Skeletal muscle tissue (tissue), 3 donors: ENCODE measurements at regions not wholly inside any gene's neighbourhood (a gene's known extent, or its start where the extent isn't known, plus 50 kb on each side); places are given as distances from the start of the nearest gene placed in this dataset.

Experiments used
- H3K27ac ChIP-seq: one replicate; pipeline ENCODE4 v1.7.0; 2013; ENCODE audit warnings: mild to moderate bottlenecking, low read depth, low read length, inconsistent platforms
- H3K27me3 ChIP-seq, 3 donors: one replicate each; pipeline ENCODE4 v1.7.0; 2013; ENCODE audit warnings: low read length in 3 of 3; ENCODE audit not compliant: control insufficient read depth in 3 of 3, insufficient read depth in 3 of 3
- H3K36me3 ChIP-seq, 3 donors: one replicate each; pipeline ENCODE4 v1.7.0; 2013; ENCODE audit warnings: low read length in 3 of 3; ENCODE audit not compliant: control insufficient read depth in 3 of 3, insufficient read depth in 3 of 3
- H3K4me1 ChIP-seq, 3 donors: one replicate each; pipeline ENCODE4 v1.7.0; 2013; ENCODE audit warnings: low read length in 3 of 3, mild to moderate bottlenecking in 3 of 3; ENCODE audit not compliant: control insufficient read depth in 3 of 3, insufficient read depth in 3 of 3
- H3K4me3 ChIP-seq, 3 donors: one replicate each; pipeline ENCODE4 v1.7.0; 2013; ENCODE audit warnings: low read length in 3 of 3
- H3K9ac ChIP-seq, 3 donors: one replicate each; pipeline ENCODE4 v1.7.0; 2013; ENCODE audit warnings: low read length in 3 of 3, mild to moderate bottlenecking in 3 of 3, moderate library complexity in 2 of 3, low read depth in 1 of 3
- H3K9me3 ChIP-seq, 3 donors: one replicate each; pipeline ENCODE4 v1.7.0; 2013; ENCODE audit warnings: low read length in 3 of 3; ENCODE audit not compliant: control insufficient read depth in 3 of 3
- donor health status: Osteomylitis.

DNA sequence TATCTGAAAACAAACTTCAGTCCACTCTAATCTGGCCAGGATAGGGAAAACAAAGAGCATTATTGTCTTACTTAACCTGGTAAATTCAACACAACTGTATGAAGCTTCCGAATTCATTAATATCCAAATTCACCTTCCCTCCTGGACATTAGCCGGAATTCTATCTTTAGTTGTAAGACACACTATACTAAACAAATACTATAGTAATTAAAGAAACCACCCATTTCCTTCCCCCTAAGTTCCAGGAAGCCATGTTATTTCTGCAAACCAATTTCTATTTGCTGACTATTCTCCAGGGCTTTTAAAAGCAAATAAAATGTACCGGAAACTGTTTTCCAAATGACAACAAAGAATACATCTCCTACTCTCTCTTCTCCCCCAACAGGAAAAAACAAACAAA is 122.7 kb upstream of the MDM1 start:
- Histone ChIP-seq H3K27ac (no peak overlapping the region), H3K4me1 (peaks cover 6 to 19% (median 16%) of the 10 kb centered on the region in 3 donors), H3K36me3 (no peaks in the 10 kb centered on the region), H3K27me3 (no peaks in the 10 kb centered on the region), H3K9ac (no peak overlapping the region), H3K9me3 (no peaks in the 10 kb centered on the region), H3K4me3 (no peak overlapping the region)

DNA sequence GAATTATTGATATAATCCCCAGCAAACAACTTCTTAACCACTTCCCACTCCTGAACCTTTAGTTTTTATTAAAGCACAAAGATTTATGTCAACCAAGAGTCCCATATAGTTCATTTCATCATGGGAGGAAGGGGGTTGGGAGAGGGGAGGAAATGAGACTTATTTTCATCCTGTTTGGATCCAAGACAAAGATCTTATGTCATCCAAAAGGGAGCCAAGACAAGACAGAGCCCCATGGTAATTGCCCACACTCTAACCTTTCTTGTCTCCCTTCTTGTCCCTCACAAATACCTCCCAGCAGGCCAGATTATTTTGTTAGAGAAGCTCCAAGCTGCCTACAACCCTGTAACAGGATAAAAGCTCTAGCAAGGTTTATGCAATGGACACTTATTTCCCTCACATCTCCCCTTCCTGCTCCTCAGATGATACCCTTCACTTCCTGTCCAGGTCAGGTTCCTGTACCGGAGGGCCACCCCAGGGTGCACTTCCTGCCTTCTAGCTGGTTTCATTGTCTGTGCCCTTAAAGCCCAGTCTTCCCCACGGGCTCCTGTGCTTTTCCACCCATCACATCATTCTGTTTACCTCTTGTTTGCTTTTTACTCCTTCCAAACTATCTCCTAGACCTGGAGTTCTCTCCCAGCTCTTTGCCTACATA is 123.7 kb upstream of the MDM1 start:
- H3K9ac ChIP-seq = no peak overlapping the region
- H3K9me3 ChIP-seq = no peaks in the 10 kb centered on the region
- no peaks in the 10 kb centered on the region for H3K36me3 ChIP-seq
- H3K27ac ChIP-seq = no peak overlapping the region
- peaks cover 6 to 15% (median 12%) of the 10 kb centered on the region in 3 donors for H3K4me1 ChIP-seq
- no peaks in the 10 kb centered on the region for H3K27me3 ChIP-seq
- no peak overlapping the region for H3K4me3 ChIP-seq

DNA sequence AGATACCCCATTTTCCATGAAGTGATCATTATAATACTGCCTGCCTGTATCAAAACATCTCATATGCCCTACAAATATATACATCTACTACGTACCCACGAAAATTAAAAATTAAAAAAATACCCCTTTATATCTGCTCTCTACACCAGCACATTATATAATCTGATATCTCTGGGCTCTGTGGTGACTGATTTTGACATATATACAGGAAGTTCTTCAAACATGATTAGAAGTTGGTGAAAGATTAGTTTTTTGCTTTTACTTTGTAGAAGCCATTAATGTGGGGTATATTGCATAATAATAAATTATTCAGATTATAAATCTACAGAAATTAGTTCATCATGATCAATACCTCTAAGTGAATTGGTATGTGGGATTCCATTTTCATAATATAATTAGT is 126.7 kb upstream of the MDM1 start:
- H3K36me3 ChIP-seq = no peaks in the 10 kb centered on the region
- no peaks in the 10 kb centered on the region for H3K9me3 ChIP-seq
- no peak overlapping the region for H3K9ac ChIP-seq
- no peaks in the 10 kb centered on the region for H3K27me3 ChIP-seq
- H3K4me3 ChIP-seq = no peak overlapping the region
- no peak overlapping the region for H3K27ac ChIP-seq
- H3K4me1 ChIP-seq = peaks cover 3 to 4% (median 4%) of the 10 kb centered on the region in 3 donors

DNA sequence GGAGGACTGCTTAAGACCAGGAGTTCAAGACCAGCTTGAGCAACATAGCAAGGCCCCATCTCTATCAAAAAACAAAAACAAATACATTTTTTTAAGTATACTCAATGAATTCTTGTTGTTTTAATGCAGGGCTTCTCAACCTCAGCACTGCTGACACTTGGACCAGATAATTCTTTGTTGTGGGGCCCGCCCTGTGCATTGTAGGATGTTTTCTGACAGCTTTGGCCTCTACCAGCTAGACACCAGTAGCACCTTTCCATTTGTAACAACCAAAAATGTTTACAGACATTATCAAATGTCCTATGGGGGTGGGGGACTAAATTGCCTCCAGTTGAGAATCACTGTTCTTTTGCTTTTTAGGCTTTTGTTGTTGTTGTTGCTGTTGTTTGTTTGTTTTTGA is 128.1 kb upstream of the MDM1 start:
- Histone ChIP-seq H3K9ac (no peak overlapping the region), H3K4me3 (no peak overlapping the region), H3K27me3 (no peaks in the 10 kb centered on the region), H3K36me3 (no peaks in the 10 kb centered on the region), H3K27ac (no peak overlapping the region), H3K4me1 (peaks cover 3 to 4% (median 4%) of the 10 kb centered on the region in 3 donors), H3K9me3 (no peaks in the 10 kb centered on the region)

DNA sequence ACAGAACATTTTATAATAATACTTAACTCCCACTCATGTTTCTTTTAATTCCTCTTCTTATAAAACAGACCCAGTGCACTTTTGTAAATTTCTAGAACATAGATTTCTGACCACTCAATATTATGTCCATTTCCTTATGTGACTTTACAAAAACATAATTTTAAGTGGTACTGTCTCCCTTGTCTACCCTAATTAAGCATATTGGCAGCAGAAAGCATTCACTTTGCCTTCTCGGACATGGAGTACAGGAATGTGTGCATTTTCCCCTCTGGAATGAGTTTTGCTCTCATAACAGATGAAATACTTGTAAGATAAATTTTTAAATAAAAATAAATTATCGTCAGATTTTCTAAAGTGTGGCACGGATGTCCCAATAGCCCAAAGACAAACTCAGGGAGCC is 129.5 kb upstream of the MDM1 start:
- Histone ChIP-seq H3K4me1 (no peaks in the 10 kb centered on the region), H3K36me3 (no peaks in the 10 kb centered on the region), H3K9ac (no peak overlapping the region), H3K27me3 (no peaks in the 10 kb centered on the region), H3K9me3 (no peaks in the 10 kb centered on the region), H3K27ac (no peak overlapping the region), H3K4me3 (no peak overlapping the region)

DNA sequence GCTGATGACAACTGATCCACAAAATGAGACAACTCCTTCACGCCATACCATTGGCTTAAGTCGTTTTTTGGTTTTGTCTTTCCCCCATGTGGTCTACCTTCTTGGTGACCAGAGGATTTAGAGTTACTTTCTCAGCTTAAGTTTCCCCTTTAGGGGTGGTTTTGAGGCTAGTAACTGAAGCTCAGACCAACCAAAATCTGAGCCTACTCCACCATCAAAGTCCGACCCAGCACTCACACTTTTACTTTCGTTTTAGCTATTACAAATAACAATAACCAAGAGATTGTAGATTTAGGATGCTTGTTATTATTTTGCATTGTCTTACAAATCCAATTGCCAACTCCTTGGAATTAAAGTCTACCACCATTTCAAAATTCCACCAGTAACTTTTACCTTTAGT is 130.6 kb upstream of the MDM1 start:
- Histone ChIP-seq H3K4me1 (no peaks in the 10 kb centered on the region), H3K9me3 (no peaks in the 10 kb centered on the region), H3K4me3 (no peak overlapping the region), H3K9ac (no peak overlapping the region), H3K27ac (no peak overlapping the region), H3K36me3 (no peaks in the 10 kb centered on the region), H3K27me3 (no peaks in the 10 kb centered on the region)

DNA sequence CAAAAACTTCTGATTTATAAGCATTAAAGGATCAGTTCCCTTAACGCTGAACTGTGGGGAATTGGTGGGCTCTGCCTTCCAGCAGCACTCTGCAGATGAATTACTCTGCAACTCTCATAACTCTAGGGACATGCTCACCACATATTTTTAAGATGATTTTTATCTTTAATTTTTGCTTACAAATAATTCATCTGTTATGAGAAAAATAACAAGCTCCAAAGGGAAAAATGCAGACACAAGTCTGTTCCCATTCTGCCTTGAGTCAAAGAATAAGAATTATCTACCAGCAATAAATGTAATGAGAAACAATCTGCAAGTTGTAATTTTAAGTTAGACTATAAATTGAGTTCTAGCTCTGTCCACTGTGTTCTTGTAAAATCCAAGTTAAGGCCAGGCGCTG is 133.1 kb upstream of the MDM1 start:
- H3K9ac ChIP-seq = no peak overlapping the region
- H3K27ac ChIP-seq = no peak overlapping the region
- no peaks in the 10 kb centered on the region for H3K36me3 ChIP-seq
- H3K4me3 ChIP-seq = no peak overlapping the region
- H3K9me3 ChIP-seq = no peaks in the 10 kb centered on the region
- H3K27me3 ChIP-seq = no peaks in the 10 kb centered on the region
- no peaks in the 10 kb centered on the region for H3K4me1 ChIP-seq

DNA sequence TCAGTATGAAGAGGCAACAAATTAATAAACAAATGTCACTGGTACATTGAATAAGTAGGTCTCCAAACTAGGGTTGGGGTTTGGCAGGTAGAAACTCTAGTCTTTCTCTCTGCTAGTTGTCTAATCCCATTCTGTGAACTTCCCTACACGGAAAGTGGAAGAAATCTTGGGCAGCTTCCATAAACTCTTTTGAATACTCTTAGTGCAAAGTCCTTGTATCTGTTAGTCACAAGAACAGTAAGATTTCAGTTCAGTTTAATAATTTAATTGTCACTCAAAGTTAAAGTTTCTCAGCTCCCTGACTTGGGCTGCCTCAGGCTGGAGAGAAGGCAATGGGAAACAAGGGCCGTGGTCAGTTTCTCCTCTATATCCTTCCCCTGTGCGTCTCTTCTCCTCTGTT is 135.4 kb upstream of the MDM1 start:
- no peaks in the 10 kb centered on the region for H3K27me3 ChIP-seq
- H3K4me3 ChIP-seq = no peak overlapping the region
- no peaks in the 10 kb centered on the region for H3K4me1 ChIP-seq
- H3K9me3 ChIP-seq = no peaks in the 10 kb centered on the region
- no peak overlapping the region for H3K27ac ChIP-seq
- no peak overlapping the region for H3K9ac ChIP-seq
- H3K36me3 ChIP-seq = no peaks in the 10 kb centered on the region

DNA sequence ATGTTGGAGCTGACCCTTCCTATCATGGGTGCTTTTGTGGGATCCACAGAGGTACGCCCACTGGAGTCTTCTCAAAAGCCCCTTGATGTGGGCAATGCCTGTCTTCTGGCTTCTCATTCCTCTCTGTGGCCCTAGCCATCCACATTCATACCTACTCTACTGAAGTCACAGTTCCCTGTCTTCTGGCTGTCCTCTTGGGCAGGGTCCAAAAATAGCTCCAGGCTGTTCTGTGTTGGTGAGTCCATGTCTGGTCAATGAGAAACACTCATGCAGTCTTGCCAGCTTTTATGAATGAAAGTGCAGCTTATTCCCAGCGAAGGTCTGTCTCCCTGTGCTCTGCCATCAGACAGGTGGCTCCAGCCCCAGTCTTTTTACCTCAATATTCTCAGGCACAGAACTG is 135.9 kb upstream of the MDM1 start:
- no peaks in the 10 kb centered on the region for H3K36me3 ChIP-seq
- H3K9ac ChIP-seq = no peak overlapping the region
- H3K27ac ChIP-seq = no peak overlapping the region
- H3K4me3 ChIP-seq = no peak overlapping the region
- H3K4me1 ChIP-seq = no peaks in the 10 kb centered on the region
- no peaks in the 10 kb centered on the region for H3K27me3 ChIP-seq
- no peaks in the 10 kb centered on the region for H3K9me3 ChIP-seq

DNA sequence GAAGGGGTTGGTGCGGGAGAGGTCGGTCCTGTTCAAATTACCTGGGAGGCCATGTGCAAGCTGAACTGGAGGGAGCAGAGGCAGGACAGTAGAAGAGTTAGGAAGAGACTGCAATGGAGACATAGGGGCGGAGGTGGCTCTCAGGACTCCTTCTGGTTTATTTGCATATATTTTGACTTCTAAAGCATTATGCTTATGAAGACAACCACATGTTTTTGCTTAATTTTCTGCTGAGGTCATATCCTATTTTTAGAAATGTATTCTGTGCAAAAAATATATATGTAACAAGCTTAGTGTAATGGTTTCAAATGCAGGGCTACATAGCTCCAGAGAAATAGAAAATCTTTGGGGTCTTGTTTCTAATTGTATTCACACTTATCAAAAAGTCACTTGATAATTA is 137.0 kb upstream of the MDM1 start:
- Histone ChIP-seq H3K9ac (no peak overlapping the region), H3K4me3 (no peak overlapping the region), H3K4me1 (no peaks in the 10 kb centered on the region), H3K36me3 (no peaks in the 10 kb centered on the region), H3K27ac (no peak overlapping the region), H3K27me3 (no peaks in the 10 kb centered on the region), H3K9me3 (no peaks in the 10 kb centered on the region)
